H1 (cell line): ENCODE measurements at regions not wholly inside any gene's neighbourhood (a gene's known extent, or its start where the extent isn't known, plus 50 kb on each side); places are given as distances from the start of the nearest gene placed in this dataset.

ENCODE experiments used
- CTCF ChIA-PET: fragments of 300-600 bp; sonication (Branson Sonifier 250); formaldehyde crosslinking; loops from one replicate; lab custom pipeline; 2021; ENCODE audit not compliant: partially characterized antibody; lab: Charles Lee
- POLR2A ChIA-PET: fragments of 300-600 bp; sonication (Branson Sonifier 250); formaldehyde crosslinking; loops from one replicate; lab custom pipeline; 2021; ENCODE audit warnings: inconsistent platforms; ENCODE audit not compliant: partially characterized antibody; lab: Charles Lee
- DNase-seq, 2 experiments: peaks; one replicate each; pipeline versions ENCODE4 v3.0.0 to v3.0.0-alpha.2; 2010 to 2022; ENCODE audit warnings: low spot score in 2 of 2, low read depth in 1 of 2, mixed read lengths in 1 of 2
- FAIRE-seq: peaks from 2 replicates; lab custom pipeline; 2011; peaks lifted over from hg19 to GRCh38; lab: Jason Lieb, UNC
- H2AFZ ChIP-seq: 2 replicates; pipeline ENCODE4 v1.8.1; 2012; ENCODE audit warnings: low read length, inconsistent platforms
- H2AK5ac ChIP-seq: 2 replicates; pipeline ENCODE4 v1.6.1; 2013; ENCODE audit warnings: low read depth, low read length
- H2BK120ac ChIP-seq: replicated peaks from 2 replicates; pipeline ENCODE3; 2013; ENCODE audit warnings: low read depth, low read length, inconsistent platforms
- H2BK12ac ChIP-seq: 2 replicates; pipeline ENCODE4 v1.6.1; 2013; ENCODE audit warnings: low read depth, low read length
- H2BK15ac ChIP-seq: 2 replicates; pipeline ENCODE4 v1.6.1; 2013; ENCODE audit warnings: low read length
- H2BK20ac ChIP-seq: 2 replicates; pipeline ENCODE4 v1.6.1; 2013; ENCODE audit warnings: low read length
- H2BK5ac ChIP-seq: 2 replicates; pipeline ENCODE4 v1.6.1; 2013; ENCODE audit warnings: low read depth, low read length
- H3K14ac ChIP-seq: 2 replicates; pipeline ENCODE4 v1.6.1; 2013; ENCODE audit warnings: inconsistent platforms; ENCODE audit not compliant: insufficient read length
- H3K18ac ChIP-seq: 2 replicates; pipeline ENCODE4 v1.6.1; 2013; ENCODE audit warnings: low read length; ENCODE audit errors: extremely low read depth
- H3K23ac ChIP-seq: 2 replicates; pipeline ENCODE4 v1.6.1; 2013; ENCODE audit warnings: inconsistent platforms; ENCODE audit not compliant: insufficient read length
- H3K23me2 ChIP-seq: 2 replicates; pipeline ENCODE4 v1.6.1; 2013; ENCODE audit warnings: low read depth, low read length
- H3K27ac ChIP-seq: 2 replicates; pipeline ENCODE4 v1.6.1; 2011; ENCODE audit warnings: low read depth, low read length, inconsistent platforms
- H3K27me3 ChIP-seq, 4 experiments: replicated peaks in 1 of 4; 1 replicate in 1 of 4; 2 replicates in 3 of 4; pipeline versions ENCODE4 v1.6.1 to v1.8.1; 2011 to 2013; ENCODE audit warnings: low read length in 3 of 4, mild to moderate bottlenecking in 3 of 4, inconsistent platforms in 2 of 4, mixed read lengths in 2 of 4, moderate library complexity in 1 of 4; ENCODE audit not compliant: control insufficient read depth in 3 of 4, insufficient read depth in 3 of 4; ENCODE audit errors: extremely low read depth in 1 of 4
- H3K36me3 ChIP-seq, 4 experiments: 2 replicates each; pipeline versions ENCODE4 v1.6.1 to v1.8.1; 2011 to 2013; ENCODE audit warnings: mild to moderate bottlenecking in 4 of 4, low read length in 3 of 4, moderate library complexity in 2 of 4, control low read depth in 1 of 4, inconsistent platforms in 1 of 4; ENCODE audit not compliant: insufficient read depth in 4 of 4, control insufficient read depth in 2 of 4
- H3K4ac ChIP-seq: replicated peaks from 2 replicates; pipeline ENCODE3; 2013; ENCODE audit warnings: low read length, low read depth, mixed read lengths, inconsistent platforms; ENCODE audit not compliant: insufficient read length
- H3K4me1 ChIP-seq, 4 experiments: replicated peaks in 1 of 4; 1 replicate in 1 of 4; 2 replicates in 3 of 4; pipeline versions ENCODE4 v1.6.1 to v1.8.1; 2011 to 2013; ENCODE audit warnings: low read length in 3 of 4, inconsistent platforms in 2 of 4, mixed read lengths in 1 of 4; ENCODE audit not compliant: insufficient read depth in 4 of 4, control insufficient read depth in 3 of 4
- H3K4me2 ChIP-seq, 2 experiments: 2 replicates each; pipeline versions ENCODE4 v1.6.1 to v1.8.1; 2011 to 2013; ENCODE audit warnings: low read depth in 2 of 2, low read length in 2 of 2, control low read depth in 1 of 2, inconsistent platforms in 1 of 2, mild to moderate bottlenecking in 1 of 2; ENCODE audit not compliant: insufficient read depth in 1 of 2
- H3K4me3 ChIP-seq, 4 experiments: fragments of 200-600, 300-600 bp in 1 of 4; sonication (generic), shearing (Covaris generic), sonication (Bioruptor Twin) in 1 of 4; 2 replicates each; pipeline versions ENCODE4 v1.5.1 to v1.8.1; 2011 to 2016; ENCODE audit warnings: low read length in 4 of 4, low read depth in 3 of 4, control low read depth in 2 of 4, inconsistent platforms in 2 of 4, mild to moderate bottlenecking in 2 of 4, mixed read lengths in 1 of 4, moderate library complexity in 1 of 4; ENCODE audit not compliant: insufficient read depth in 2 of 4; ENCODE audit errors: extremely low read depth in 1 of 4
- H3K56ac ChIP-seq: replicated peaks from 2 replicates; pipeline ENCODE3; 2013; ENCODE audit warnings: low read depth, mild to moderate bottlenecking, mixed read lengths, low read length, inconsistent platforms; ENCODE audit not compliant: insufficient read length
- H3K79me1 ChIP-seq: 2 replicates; pipeline ENCODE4 v1.6.1; 2013; ENCODE audit warnings: low read depth, low read length, control low read depth
- H3K79me2 ChIP-seq, 2 experiments: 2 replicates each; pipeline versions ENCODE4 v1.6.1 to v1.8.1; 2012 to 2013; ENCODE audit warnings: low read length in 2 of 2, mild to moderate bottlenecking in 2 of 2, inconsistent platforms in 1 of 2; ENCODE audit not compliant: insufficient read depth in 2 of 2, control insufficient read depth in 1 of 2
- H3K9ac ChIP-seq, 4 experiments: replicated peaks in 1 of 4; 1 replicate in 1 of 4; 2 replicates in 3 of 4; pipeline versions ENCODE4 v1.6.1 to v1.8.1; 2011 to 2013; ENCODE audit warnings: low read depth in 3 of 4, low read length in 3 of 4, control low read depth in 2 of 4, mild to moderate bottlenecking in 2 of 4, moderate library complexity in 2 of 4, inconsistent platforms in 1 of 4; ENCODE audit errors: extremely low read depth in 1 of 4
- H3K9me3 ChIP-seq, 2 experiments: 2 replicates each; pipeline versions ENCODE4 v1.6.1 to v1.8.1; 2012 to 2013; ENCODE audit warnings: mild to moderate bottlenecking in 2 of 2, moderate library complexity in 2 of 2, control low read depth in 1 of 2, inconsistent platforms in 1 of 2, low read depth in 1 of 2, low read length in 1 of 2, mixed read lengths in 1 of 2; ENCODE audit not compliant: insufficient read depth in 2 of 2
- H4K20me1 ChIP-seq, 2 experiments: replicated peaks in 1 of 2; 2 replicates each; pipeline versions ENCODE3 to v1.8.1; 2011 to 2013; ENCODE audit warnings: inconsistent platforms in 2 of 2, low read length in 2 of 2, mild to moderate bottlenecking in 1 of 2; ENCODE audit not compliant: insufficient read depth in 2 of 2, control insufficient read depth in 1 of 2
- H4K5ac ChIP-seq: 2 replicates; pipeline ENCODE4 v1.6.1; 2013; ENCODE audit warnings: low read length, low read depth, mixed read lengths, inconsistent platforms; ENCODE audit not compliant: insufficient read length
- H4K8ac ChIP-seq: 2 replicates; pipeline ENCODE4 v1.8.0; 2013; ENCODE audit warnings: mild to moderate bottlenecking, moderate library complexity, low read length, inconsistent platforms; ENCODE audit not compliant: insufficient read depth; ENCODE audit errors: extremely low read depth
- H4K91ac ChIP-seq: replicated peaks from 2 replicates; pipeline ENCODE3; 2013; ENCODE audit warnings: low read length, mixed read lengths, inconsistent platforms; ENCODE audit not compliant: insufficient read length
- BCL11A ChIP-seq, 2 experiments: IDR thresholded peaks; one replicate each; pipeline ENCODE4 v1.6.1; 2011; ENCODE audit warnings: low read depth in 2 of 2, low read length in 2 of 2, mild to moderate bottlenecking in 2 of 2
- CBX5 ChIP-seq: fragments of 300-800, 300-1000 bp; sonication (generic); IDR thresholded peaks from 2 replicates; pipeline ENCODE4 v1.7.1; 2016; ENCODE audit warnings: antibody characterized with exemption, low read length, low read depth
- POLR2A ChIP-seq, 2 experiments: IDR thresholded peaks; 1 replicate in 1 of 2; 2 replicates in 1 of 2; pipeline ENCODE4 v1.6.1; 2011; ENCODE audit warnings: low read depth in 2 of 2, low read length in 2 of 2, mild to moderate bottlenecking in 2 of 2; ENCODE audit errors: control extremely low read depth in 1 of 2
- WGBS, 2 experiments: shearing (Covaris generic) in 1 of 2; methylation state at CpG; one replicate each; pipeline versions ENCODE4 v1.1.6 to v1.1.7; 2013 to 2015; ENCODE audit warnings: low lambda C conversion rate in 2 of 2, mixed read lengths in 2 of 2, inconsistent platforms in 1 of 2, low coverage in 1 of 2, missing lambda C conversion rate in 1 of 2; ENCODE audit not compliant: insufficient replicate concordance in 2 of 2, insufficient coverage in 1 of 2, insufficient read length in 1 of 2; ENCODE audit errors: extremely low coverage in 1 of 2, missing lambda C conversion rate in 1 of 2; 5-methylcytosine and 5-hydroxymethylcytosine counted together

- H3K56ac ChIP-seq: no peak overlapping the region
- no peaks in the 10 kb centered on the region for H3K9me3 ChIP-seq
- no peaks in the 10 kb centered on the region for H3K36me3 ChIP-seq
- no peak overlapping the region for H2AK5ac ChIP-seq
- no peaks in the 10 kb centered on the region for H3K23me2 ChIP-seq
- H4K5ac ChIP-seq: no peak overlapping the region
- TF ChIP-seq POLR2A (IDR thresholded peaks at IDR 0.05; ENCODE audit: control extremely low read depth in 1 of 2, low read depth in 2 of 2, low read length in 2 of 2) (no peak), CBX5 (no peak), BCL11A (IDR thresholded peaks at IDR 0.05; ENCODE audit: low read depth in 2 of 2, low read length in 2 of 2) (no peak)
- H2BK15ac ChIP-seq: no peak overlapping the region
- H3K23ac ChIP-seq: no peak overlapping the region
- no peak overlapping the region for H2BK12ac ChIP-seq
- no peak for FAIRE-seq
- 83% methylated on average over 1 of the region's 1 CpG; no CpG with 5 or more reads in 1 of the 2 experiments for WGBS, 2 experiments
- H3K4me2 ChIP-seq: no peak overlapping the region
- H3K79me2 ChIP-seq: no peaks in the 10 kb centered on the region
- no peak overlapping the region for H2BK120ac ChIP-seq
- no peak overlapping the region for H2AFZ ChIP-seq
- no peak overlapping the region for H3K9ac ChIP-seq
- no peak overlapping the region for H3K4ac ChIP-seq
- no peaks in the 10 kb centered on the region for H3K27me3 ChIP-seq
- ChIA-PET POLR2A (interaction anchor here (3.0 kb wide), 1 partner anchor 44 kb away, joined by 12 read pairs; no protein-coding TSS in a partner anchor), CTCF (interaction anchor here (1.2 to 1.6 kb wide), 2 partner anchors 34 to 86 kb away, joined by 3 to 6 read pairs; no protein-coding TSS in a partner anchor)
- no peak overlapping the region for H3K27ac ChIP-seq
- no peak for DNase-seq
- no peak overlapping the region for H2BK5ac ChIP-seq
- no peak overlapping the region for H4K8ac ChIP-seq
- no peaks in the 10 kb centered on the region for H3K4me1 ChIP-seq
- no peaks in the 10 kb centered on the region for H3K79me1 ChIP-seq
- H3K18ac ChIP-seq: no peak overlapping the region
- no peak overlapping the region for H3K14ac ChIP-seq
- H2BK20ac ChIP-seq: no peak overlapping the region
- H4K91ac ChIP-seq: no peak overlapping the region
- H4K20me1 ChIP-seq: no peaks in the 10 kb centered on the region
- H3K4me3 ChIP-seq: no peak overlapping the region
These were observed 67.5 kb upstream of the AMOTL1 start for GRCh38 chr11:94700622-94701021.
